B cell (primary cell): ENCODE measurements at regions not wholly inside any gene's neighbourhood (a gene's known extent, or its start where the extent isn't known, plus 50 kb on each side); places are given as distances from the start of the nearest gene placed in this dataset.

Source experiments
- ATAC-seq: fragments of 200-7000 bp; cut with Tn5 transposase; one replicate; pipeline ENCODE4 v1.10.0; 2021; ENCODE audit warnings: low read depth, mild to moderate bottlenecking, moderate number of reproducible peaks, moderate library complexity
- CTCF ChIA-PET: fragments of 350-600 bp; sonication (Branson Sonifier 250); formaldehyde crosslinking; loops from one replicate; lab custom pipeline; 2021; ENCODE audit warnings: antibody characterized with exemption, inconsistent platforms; lab: Charles Lee
- POLR2A ChIA-PET: fragments of 350-600 bp; sonication (Branson Sonifier 250); formaldehyde crosslinking; loops from one replicate; lab custom pipeline; 2021; ENCODE audit warnings: antibody characterized with exemption; lab: Charles Lee
- DNase-seq: peaks from one replicate; pipeline ENCODE4 v3.0.0; 2013
- H2AFZ ChIP-seq: 2 replicates; pipeline ENCODE4 v1.6.1; 2012; ENCODE audit warnings: mild to moderate bottlenecking, low read depth, low read length; ENCODE audit not compliant: insufficient read depth, poor library complexity, severe bottlenecking
- H3K27ac ChIP-seq, 2 donors: 1 replicate in 1 of 2; 2 replicates in 1 of 2; pipeline ENCODE4 v1.5.1; 2012 to 2013; ENCODE audit warnings: low read length in 2 of 2, mild to moderate bottlenecking in 2 of 2, moderate library complexity in 1 of 2
- H3K27me3 ChIP-seq, 4 experiments: fragments of 200-600 bp in 1 of 4; sonication (generic) in 1 of 4; replicated peaks in 1 of 4; 1 replicate in 2 of 4; 2 replicates in 2 of 4; pipeline versions ENCODE4 v1.6.1 to v1.7.0; 2013 to 2016; ENCODE audit warnings: low read length in 3 of 4, mild to moderate bottlenecking in 2 of 4, mixed read lengths in 1 of 4, moderate library complexity in 1 of 4; ENCODE audit not compliant: insufficient read depth in 4 of 4, control insufficient read depth in 3 of 4; ENCODE audit errors: control extremely low read depth in 1 of 4
- H3K36me3 ChIP-seq, 2 experiments: replicated peaks in 1 of 2; 1 replicate in 1 of 2; 2 replicates in 1 of 2; pipeline versions ENCODE4 v1.6.1 to v1.7.1; 2013; ENCODE audit warnings: low read length in 1 of 2; ENCODE audit not compliant: insufficient read depth in 2 of 2, control insufficient read depth in 1 of 2; ENCODE audit errors: control extremely low read depth in 1 of 2, extremely low read depth in 1 of 2
- H3K4me1 ChIP-seq, 2 donors: fragments of 200-600 bp in 1 of 2; sonication (generic) in 1 of 2; 1 replicate in 1 of 2; 2 replicates in 1 of 2; pipeline versions ENCODE4 v1.5.1 to v1.6.1; 2013 to 2017; ENCODE audit warnings: low read length in 2 of 2; ENCODE audit not compliant: control insufficient read depth in 2 of 2, insufficient read depth in 2 of 2
- H3K4me2 ChIP-seq: replicated peaks from 2 replicates; pipeline ENCODE3; 2012; ENCODE audit warnings: mild to moderate bottlenecking, low read depth, low read length; ENCODE audit not compliant: poor library complexity, severe bottlenecking
- H3K4me3 ChIP-seq, 5 experiments: fragments of 200-600 bp in 1 of 5; sonication (generic) in 1 of 5; 1 replicate in 3 of 5; 2 replicates in 2 of 5; pipeline versions ENCODE4 v1.5.1 to v1.7.0; 2011 to 2016; ENCODE audit warnings: low read length in 4 of 5, mild to moderate bottlenecking in 4 of 5, low read depth in 2 of 5, control low read depth in 1 of 5, moderate library complexity in 1 of 5; ENCODE audit not compliant: insufficient read depth in 1 of 5; ENCODE audit errors: control extremely low read depth in 1 of 5, extremely low read depth in 1 of 5
- H3K79me2 ChIP-seq: fragments of 200-600 bp; sonication (generic); one replicate; pipeline ENCODE4 v1.6.0; 2016; ENCODE audit warnings: low read length; ENCODE audit not compliant: control insufficient read depth, insufficient read depth
- H3K9ac ChIP-seq: fragments of 200-600 bp; sonication (generic); 2 replicates; pipeline ENCODE4 v1.6.1; 2017; ENCODE audit warnings: mild to moderate bottlenecking, low read length, moderate library complexity
- H3K9me3 ChIP-seq, 3 donors: one replicate each; pipeline versions ENCODE4 v1.6.1 to v1.7.1; 2013; ENCODE audit warnings: low read length in 2 of 3; ENCODE audit not compliant: control insufficient read depth in 2 of 3, insufficient read depth in 1 of 3; ENCODE audit errors: control extremely low read depth in 1 of 3
- H4K20me1 ChIP-seq: 2 replicates; pipeline ENCODE4 v1.6.0; 2012; ENCODE audit warnings: mild to moderate bottlenecking, low read length; ENCODE audit not compliant: insufficient read depth, control insufficient read depth, poor library complexity, severe bottlenecking
- H3K27ac Mint-ChIP-seq: one replicate; pipeline ENCODE4 v1.8.0; 2021; ENCODE audit warnings: mixed read lengths
- H3K27me3 Mint-ChIP-seq: one replicate; pipeline ENCODE4 v1.8.0; 2021; ENCODE audit warnings: mixed read lengths
- H3K4me1 Mint-ChIP-seq: one replicate; pipeline ENCODE4 v1.8.0; 2021; ENCODE audit warnings: mixed read lengths
- H3K4me3 Mint-ChIP-seq: one replicate; pipeline ENCODE4 v1.8.0; 2021; ENCODE audit warnings: mixed read lengths
- H3K9me3 Mint-ChIP-seq: one replicate; pipeline ENCODE4 v1.8.0; 2022; ENCODE audit warnings: mixed read lengths; ENCODE audit not compliant: insufficient read depth
- CTCF ChIP-seq: fragments of 200-600 bp; IDR thresholded peaks from one replicate; pipeline ENCODE4 v1.8.0; 2022; ENCODE audit warnings: antibody characterized with exemption, mild to moderate bottlenecking
- EZH2 ChIP-seq: IDR thresholded peaks from 2 replicates; pipeline ENCODE4 v1.6.1; 2012; ENCODE audit warnings: borderline replicate concordance, low read depth, mild to moderate bottlenecking, moderate library complexity, low read length; ENCODE audit not compliant: insufficient read depth, poor library complexity, severe bottlenecking
- WGBS: methylation state at CpG from one replicate; pipeline ENCODE4 v1.1.5; 2013; ENCODE audit warnings: missing lambda C conversion rate; ENCODE audit not compliant: insufficient coverage; 5-methylcytosine and 5-hydroxymethylcytosine counted together
- intact Hi-C: fragments of 100-400 bp; cut with micrococcal nuclease; formaldehyde crosslinking; loops from one replicate; pipeline ENCODE4 v1.10.0; 2022

DNA sequence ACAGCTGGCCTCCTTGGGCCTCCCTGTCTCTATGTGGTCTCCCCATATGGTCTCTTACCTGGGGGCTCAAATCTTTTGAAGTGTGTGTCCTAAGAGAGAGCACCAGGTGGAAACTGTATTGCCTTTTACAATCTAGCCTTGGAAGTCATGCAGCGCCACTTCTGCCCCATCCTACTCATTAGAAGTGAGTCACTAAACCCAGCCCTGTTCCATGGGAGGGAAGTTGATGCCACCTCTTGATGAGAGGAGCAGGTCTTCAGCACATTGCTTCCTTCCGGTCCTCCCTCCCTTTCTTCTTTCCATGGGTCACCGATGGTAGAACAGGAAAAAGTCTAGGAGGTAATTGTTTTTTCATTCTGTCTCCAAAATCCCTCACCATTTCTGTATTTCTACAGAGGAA, 156.3 kb downstream of the FOXA2 start:
- ATAC-seq (no peak), DNase-seq (no peak)
- Mint-ChIP-seq H3K27ac (no peak overlapping the region), H3K9me3 (no peaks in the 10 kb centered on the region), H3K4me3 (no peak overlapping the region), H3K4me1 (no peaks in the 10 kb centered on the region), H3K27me3 (peaks cover 7% of the 10 kb centered on the region)
- no peaks in the 10 kb centered on the region for H3K79me2 ChIP-seq
- H3K9ac ChIP-seq: no peak overlapping the region
- no CpG with 5 or more reads among the region's 3 CpGs for WGBS
- H3K4me3 ChIP-seq: no peak overlapping the region
- no peak overlapping the region for H2AFZ ChIP-seq
- intact Hi-C loops: no loop called here
- H3K9me3 ChIP-seq: peaks cover 0 to 7% (median 0%) of the 10 kb centered on the region in 3 donors
- H3K27ac ChIP-seq: no peak overlapping the region
- POLR2A ChIA-PET: no interaction called here
- CTCF ChIA-PET: no interaction called here
- no peak overlapping the region for H3K4me2 ChIP-seq
- no peaks in the 10 kb centered on the region for H4K20me1 ChIP-seq
- H3K4me1 ChIP-seq: no peaks in the 10 kb centered on the region
- no peaks in the 10 kb centered on the region for H3K27me3 ChIP-seq
- no peaks in the 10 kb centered on the region for H3K36me3 ChIP-seq
- TF ChIP-seq EZH2 (no peak), CTCF (no peak)

DNA sequence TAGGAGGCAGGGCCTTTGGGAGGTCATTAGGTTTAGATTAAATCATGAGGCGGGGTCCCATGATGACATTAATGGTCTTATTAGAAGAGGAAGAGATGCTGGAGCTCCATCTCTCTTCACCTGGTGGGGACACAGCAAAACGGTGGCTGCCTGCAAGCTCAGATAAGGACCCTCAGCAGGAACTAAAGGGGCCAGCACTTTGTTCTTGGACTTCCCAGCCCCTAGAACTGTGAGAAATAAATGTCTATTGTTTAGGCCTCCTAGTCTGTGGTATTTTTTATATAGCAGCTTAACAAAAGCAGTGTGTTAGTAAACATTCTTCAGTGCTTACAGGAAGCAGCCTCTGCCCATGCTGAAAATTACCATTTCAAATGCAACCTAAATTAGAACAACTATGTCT, 157.6 kb downstream of the FOXA2 start:
- intact Hi-C loops: no loop called here
- Histone ChIP-seq H3K9ac (no peak overlapping the region), H3K9me3 (peaks cover 0 to 7% (median 0%) of the 10 kb centered on the region in 3 donors), H3K27me3 (no peaks in the 10 kb centered on the region), H3K4me1 (no peaks in the 10 kb centered on the region), H3K4me2 (no peak overlapping the region), H3K36me3 (no peaks in the 10 kb centered on the region), H3K79me2 (no peaks in the 10 kb centered on the region), H4K20me1 (no peaks in the 10 kb centered on the region), H3K27ac (no peak overlapping the region), H3K4me3 (no peak overlapping the region), H2AFZ (no peak overlapping the region)
- H3K4me3 Mint-ChIP-seq: no peak overlapping the region
- peaks cover 7% of the 10 kb centered on the region for H3K27me3 Mint-ChIP-seq
- H3K27ac Mint-ChIP-seq: no peak overlapping the region
- WGBS: 90% methylated on average over 2 of the region's 2 CpGs
- no peaks in the 10 kb centered on the region for H3K4me1 Mint-ChIP-seq
- CTCF ChIA-PET: no interaction called here
- POLR2A ChIA-PET: no interaction called here
- ATAC-seq: no peak
- TF ChIP-seq EZH2: no peak
- no peak for TF ChIP-seq CTCF
- DNase-seq: no peak
- H3K9me3 Mint-ChIP-seq: no peaks in the 10 kb centered on the region
